Right renal cortex interstitium (tissue), 3 donors: ENCODE measurements at regions not wholly inside any gene's neighbourhood (a gene's known extent, or its start where the extent isn't known, plus 50 kb on each side); places are given as distances from the start of the nearest gene placed in this dataset.
"Not testable (repeated sequence)": the region's sequence is repeated elsewhere in the genome, so short reads cannot be mapped to it uniquely, and the experiment has no call there.

Experiments
- DNase-seq, 3 donors: peaks; one replicate each; pipeline ENCODE4 v3.0.0-alpha.2; 2013; ENCODE audit warnings: low read depth in 3 of 3, low spot score in 2 of 3

- no peak for DNase-seq
These were observed 764.1 kb upstream of the ARRDC3 start for GRCh38 chr5:92147266-92147665.

- no peak for DNase-seq
These were observed 762.7 kb upstream of the ARRDC3 start for GRCh38 chr5:92145852-92146251.

GRCh38 chr5:92144824-92145223 lies 761.7 kb upstream of the ARRDC3 start:
- DNase-seq: no peak

- DNase-seq: not testable (repeated sequence)
These were observed 749.3 kb upstream of the ARRDC3 start for GRCh38 chr5:92132294-92132908.

- no peak for DNase-seq
These were observed 743.1 kb upstream of the ARRDC3 start for GRCh38 chr5:92126182-92126581.

GRCh38 chr5:92119110-92119509 lies 736.0 kb upstream of the ARRDC3 start:
- DNase-seq: no peak

GRCh38 chr5:92106808-92107207 lies 723.7 kb upstream of the ARRDC3 start:
- no peak for DNase-seq

GRCh38 chr5:92104126-92104525 lies 721.0 kb upstream of the ARRDC3 start:
- DNase-seq: no peak

GRCh38 chr5:92102313-92102712 lies 719.2 kb upstream of the ARRDC3 start:
- no peak for DNase-seq

- DNase-seq: no peak
These were observed 709.1 kb upstream of the ARRDC3 start for GRCh38 chr5:92092239-92092638.

- DNase-seq: no peak
These were observed 703.1 kb upstream of the ARRDC3 start for GRCh38 chr5:92086059-92086811.

GRCh38 chr5:92081958-92082712 lies 699.0 kb upstream of the ARRDC3 start:
- no peak for DNase-seq

GRCh38 chr5:92070786-92071185 lies 687.7 kb upstream of the ARRDC3 start:
- no peak for DNase-seq

GRCh38 chr5:92064993-92065392 lies 681.9 kb upstream of the ARRDC3 start:
- no peak for DNase-seq

- no peak for DNase-seq
These were observed 668.6 kb upstream of the ARRDC3 start for GRCh38 chr5:92051741-92052140.

GRCh38 chr5:92050970-92051369 lies 667.9 kb upstream of the ARRDC3 start:
- no peak for DNase-seq

- DNase-seq: no peak
These were observed 659.0 kb upstream of the ARRDC3 start for GRCh38 chr5:92041911-92042660.

GRCh38 chr5:92041206-92041605 lies 658.1 kb upstream of the ARRDC3 start:
- no peak for DNase-seq

GRCh38 chr5:92029792-92030191 lies 646.7 kb upstream of the ARRDC3 start:
- DNase-seq: not testable (repeated sequence)

- DNase-seq: no peak
These were observed 640.4 kb upstream of the ARRDC3 start for GRCh38 chr5:92023555-92023954.

GRCh38 chr5:92023141-92023471 lies 640.0 kb upstream of the ARRDC3 start:
- DNase-seq: no peak
